HG03558 (cell line): ENCODE measurements at regions not wholly inside any gene's neighbourhood (a gene's known extent, or its start where the extent isn't known, plus 50 kb on each side); places are given as distances from the start of the nearest gene placed in this dataset.
"Not testable (repeated sequence)": the region's sequence is repeated elsewhere in the genome, so short reads cannot be mapped to it uniquely, and the experiment has no call there.

ENCODE experiments used
- ATAC-seq: cut with Tn5 transposase; IDR thresholded peaks from one replicate; pipeline ENCODE4 v1.9.1; 2021; ENCODE audit warnings: moderate number of reproducible peaks; ENCODE audit not compliant: unreplicated experiment; ENCODE audit errors: extremely low read depth

- no peak for ATAC-seq
Observed at GRCh38 chr4:101441446-101441845, 94.1 kb upstream of the PPP3CA start.

- ATAC-seq: no peak
Observed at GRCh38 chr4:101439926-101440325, 92.6 kb upstream of the PPP3CA start.

DNA sequence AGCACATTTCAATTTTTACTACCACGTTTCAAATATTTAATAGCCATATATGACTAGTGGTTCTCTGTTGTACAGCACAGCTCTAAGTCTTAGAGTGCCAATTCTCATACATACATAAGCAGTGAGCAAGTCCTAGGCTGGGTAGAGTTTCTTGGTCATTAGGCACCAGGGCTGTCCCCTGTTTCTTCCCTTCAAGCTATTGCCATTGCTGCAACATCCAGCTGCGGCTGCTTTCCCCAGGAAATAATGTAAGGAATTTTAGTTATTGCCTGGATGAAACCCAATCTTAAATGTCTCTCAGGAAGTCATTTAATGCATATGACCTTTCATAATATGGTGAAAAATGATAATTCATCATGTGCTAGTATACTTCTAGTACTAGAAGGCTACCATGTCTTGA, 74.1 kb upstream of the PPP3CA start:
- ATAC-seq: no peak

- ATAC-seq: no peak
Observed at GRCh38 chr4:101420661-101421060, 73.3 kb upstream of the PPP3CA start.

DNA sequence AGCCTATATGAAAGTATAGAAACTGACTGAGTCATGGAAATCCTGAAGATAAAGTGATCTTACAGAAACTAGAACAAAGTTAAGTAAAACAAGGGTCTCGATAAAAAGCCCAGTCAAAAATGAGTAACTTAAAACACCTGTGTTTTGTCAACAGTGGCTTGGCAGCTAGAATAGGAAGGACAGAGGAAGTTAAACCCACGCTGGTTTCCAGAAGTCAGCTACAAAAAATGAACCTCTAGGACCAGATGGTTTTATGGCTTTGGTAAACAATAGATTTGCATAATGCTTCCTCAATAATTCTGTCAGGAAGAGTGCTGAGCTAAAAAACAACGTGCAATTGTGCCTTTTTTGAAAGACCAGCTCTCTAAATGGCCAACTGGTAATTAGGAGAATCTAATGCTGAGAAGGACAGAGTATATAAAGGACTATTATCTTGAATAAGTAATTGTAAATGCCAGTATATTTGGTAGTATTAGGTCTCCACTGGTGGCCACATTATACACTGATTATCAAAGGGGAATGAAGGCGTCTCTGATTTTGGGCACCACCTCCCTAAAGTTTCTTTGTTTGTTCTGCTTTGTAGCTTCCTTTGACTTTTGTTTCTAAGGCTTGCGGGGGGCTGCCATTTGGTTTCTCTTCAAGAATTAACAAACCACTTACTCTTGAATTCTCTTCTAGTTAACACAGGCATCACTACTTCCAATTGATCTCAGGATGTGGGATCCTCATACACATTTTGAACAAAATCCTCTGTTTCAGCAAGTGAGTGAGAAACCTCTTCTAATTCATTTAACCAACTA, 72.2 kb upstream of the PPP3CA start:
- peak; percentile 67 for ATAC-seq

- ATAC-seq: no peak
Observed at GRCh38 chr4:101418466-101418865, 71.1 kb upstream of the PPP3CA start.

DNA sequence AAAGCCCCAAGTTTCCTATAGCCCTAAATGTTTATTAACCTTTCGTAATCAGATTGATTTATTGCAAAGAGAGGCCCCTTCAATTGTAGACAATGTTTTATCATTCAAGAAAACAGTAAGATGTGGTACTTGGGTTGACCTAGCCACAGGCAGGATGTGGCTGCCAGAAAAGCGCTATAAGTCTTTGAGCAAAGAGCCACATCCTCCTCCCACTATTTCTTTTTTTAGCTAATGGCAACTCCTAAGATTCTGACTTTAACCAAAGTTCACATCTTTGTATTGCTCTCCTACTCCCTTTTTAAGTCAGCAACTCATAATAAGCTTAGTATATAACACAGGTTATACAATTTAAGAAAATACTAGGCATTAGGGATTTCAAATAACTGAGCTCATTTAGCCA, 70.7 kb upstream of the PPP3CA start:
- ATAC-seq: peak; percentile 65

DNA sequence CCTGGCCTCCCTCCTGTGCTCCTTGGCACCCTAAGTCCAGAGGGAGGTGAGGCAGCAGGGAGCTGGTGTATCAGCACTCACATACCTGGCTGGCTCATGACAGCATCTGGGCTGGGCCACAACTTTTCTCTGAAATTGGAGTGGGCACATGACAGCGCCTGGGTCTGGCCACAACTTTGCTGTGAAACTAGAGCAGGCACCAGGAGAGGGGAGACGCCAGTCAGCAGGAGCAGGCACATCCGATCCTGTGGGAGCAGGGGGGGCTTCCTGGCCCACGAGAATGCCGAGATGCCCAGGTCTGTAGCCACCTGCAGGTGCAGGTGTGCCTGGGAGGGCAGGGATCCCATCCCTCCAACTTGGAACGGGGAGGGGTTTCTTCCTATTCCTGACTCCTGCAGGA, 69.7 kb upstream of the PPP3CA start:
- no peak for ATAC-seq

DNA sequence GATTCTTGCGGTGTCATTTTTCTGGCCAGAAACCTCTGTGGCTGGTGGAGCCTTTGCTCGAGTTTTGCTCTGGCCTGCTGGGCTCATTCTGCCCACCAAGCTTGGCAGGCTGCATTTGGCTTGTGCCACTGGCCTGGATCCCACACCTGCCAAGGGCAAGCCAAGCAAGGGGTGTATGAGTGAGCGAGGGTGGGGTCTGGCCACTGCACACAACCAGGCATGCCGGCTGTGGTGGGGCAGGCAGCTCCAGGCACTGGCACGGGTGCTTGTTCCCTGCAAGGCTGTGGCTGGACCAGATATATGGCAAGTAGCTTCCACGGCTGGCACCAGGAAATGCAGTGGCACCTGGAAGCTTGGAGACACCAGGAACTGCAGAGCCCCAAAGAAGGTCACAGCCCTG, 68.6 kb upstream of the PPP3CA start:
- ATAC-seq: no peak

DNA sequence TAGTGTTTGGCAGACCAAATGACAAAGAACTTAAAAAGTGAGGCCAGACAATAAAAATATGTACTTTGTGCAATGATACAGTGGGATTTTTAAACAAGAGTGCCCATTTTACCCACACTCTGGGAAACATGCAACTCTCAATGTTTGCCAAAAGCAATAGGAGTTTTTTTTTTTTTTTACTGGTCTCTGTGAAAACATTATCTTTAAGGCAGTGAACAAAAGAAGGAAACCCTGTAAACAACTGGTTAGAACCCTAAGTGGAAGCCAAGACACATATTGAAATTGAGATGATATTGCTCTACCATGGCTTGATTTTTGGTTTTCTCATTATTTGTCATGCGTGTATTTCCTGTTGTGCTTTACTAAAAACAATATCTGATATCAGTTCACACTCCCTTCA, 67.2 kb upstream of the PPP3CA start:
- no peak for ATAC-seq

DNA sequence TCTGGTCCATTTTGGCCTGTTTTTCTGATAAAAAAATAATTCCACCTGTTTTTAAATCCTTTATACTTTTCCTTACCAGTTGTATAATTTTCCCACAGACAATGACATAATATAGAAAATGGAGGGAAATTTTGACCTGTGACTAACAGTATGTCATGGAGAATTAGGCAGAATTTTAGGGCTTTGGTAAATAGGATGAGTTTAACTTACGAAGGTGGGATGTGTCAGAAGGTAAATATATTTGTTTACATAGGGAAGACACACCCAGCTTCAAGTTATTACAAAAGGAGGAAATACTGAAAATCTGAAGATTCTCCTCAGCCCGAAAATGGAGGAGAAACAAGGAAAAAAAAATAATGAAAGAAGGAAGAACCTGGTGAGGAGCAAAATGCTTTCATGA, 64.6 kb upstream of the PPP3CA start:
- ATAC-seq: no peak

- ATAC-seq: not testable (repeated sequence)
Observed at GRCh38 chr4:101411281-101411910, 64.1 kb upstream of the PPP3CA start.

DNA sequence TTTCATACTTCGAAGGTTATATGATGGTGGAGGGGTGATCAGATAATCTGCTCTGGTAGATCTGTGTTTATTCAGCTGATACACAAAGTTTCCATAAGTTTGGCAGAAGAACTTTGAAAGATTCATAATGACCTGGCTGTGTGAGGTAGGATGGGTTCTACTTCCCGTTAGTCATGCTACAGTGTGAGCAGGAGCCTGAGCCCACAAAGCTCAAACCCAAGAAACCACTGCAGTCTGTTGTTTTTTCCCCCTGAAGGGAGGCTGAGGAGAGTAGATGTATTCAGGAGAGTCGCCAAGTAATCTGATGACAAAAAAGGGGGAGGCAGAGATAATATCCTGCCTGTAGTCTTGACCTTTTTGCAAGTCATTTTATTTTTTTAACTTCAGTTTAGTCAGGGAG, 52.8 kb upstream of the PPP3CA start:
- no peak for ATAC-seq

GRCh38 chr4:101398807-101399206, 51.5 kb upstream of the PPP3CA start:
- no peak for ATAC-seq
